H1 (cell line): ENCODE measurements at regions not wholly inside any gene's neighbourhood (a gene's known extent, or its start where the extent isn't known, plus 50 kb on each side); places are given as distances from the start of the nearest gene placed in this dataset.

Experiments
- EZH2 ChIP-seq: fragments of 200-600 bp; sonication (generic); IDR thresholded peaks from 2 replicates; pipeline ENCODE4 v1.7.1; 2012; ENCODE audit warnings: low read depth, mild to moderate bottlenecking, moderate library complexity, low read length, inconsistent platforms; ENCODE audit not compliant: severe bottlenecking
- RFX5 ChIP-seq: IDR thresholded peaks from 2 replicates; pipeline ENCODE4 v1.6.1; 2011; ENCODE audit warnings: low read depth, low read length, improper control_type of control experiment, borderline replicate concordance
- SIRT6 ChIP-seq: IDR thresholded peaks from one replicate; pipeline ENCODE4 v1.7.1; 2012; ENCODE audit warnings: low read length, inconsistent platforms
- ZNF274 ChIP-seq: IDR thresholded peaks from 2 replicates; pipeline ENCODE4 v1.7.0; 2012; ENCODE audit warnings: low read length, borderline replicate concordance; ENCODE audit errors: extremely low read depth
- TF ChIP-seq, protein P1 (sequence below): IDR thresholded peaks from 2 replicates; pipeline ENCODE4 v1.6.1; 2012; ENCODE audit warnings: low read length, inconsistent platforms
- TF ChIP-seq, protein P2 (sequence below): IDR thresholded peaks from 2 replicates; pipeline ENCODE4 v1.6.1; 2012; ENCODE audit warnings: inconsistent platforms

DNA sequence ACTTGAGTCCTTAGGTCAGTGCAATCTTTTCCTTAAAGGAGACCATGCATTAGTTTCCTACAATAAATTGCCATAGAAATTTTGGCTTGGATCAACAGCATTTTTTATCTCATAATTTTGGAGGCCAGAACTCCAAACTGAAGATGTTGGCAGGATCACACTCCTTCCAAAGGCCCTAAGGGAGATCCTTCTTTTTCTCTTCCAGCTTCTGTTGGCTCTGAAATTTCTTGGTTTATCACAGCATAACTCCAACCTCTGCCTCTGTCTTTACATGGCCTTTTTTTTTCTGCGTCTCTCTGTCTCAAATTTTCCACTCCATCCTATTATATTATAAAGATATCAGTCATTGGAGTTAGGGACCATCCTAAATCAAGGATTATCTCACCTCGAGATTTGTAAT, 282.2 kb downstream of the STIM2 start (continued):
- no peak for TF ChIP-seq ZNF274
- no peak for TF ChIP-seq RFX5
- TF ChIP-seq, protein P1, sequence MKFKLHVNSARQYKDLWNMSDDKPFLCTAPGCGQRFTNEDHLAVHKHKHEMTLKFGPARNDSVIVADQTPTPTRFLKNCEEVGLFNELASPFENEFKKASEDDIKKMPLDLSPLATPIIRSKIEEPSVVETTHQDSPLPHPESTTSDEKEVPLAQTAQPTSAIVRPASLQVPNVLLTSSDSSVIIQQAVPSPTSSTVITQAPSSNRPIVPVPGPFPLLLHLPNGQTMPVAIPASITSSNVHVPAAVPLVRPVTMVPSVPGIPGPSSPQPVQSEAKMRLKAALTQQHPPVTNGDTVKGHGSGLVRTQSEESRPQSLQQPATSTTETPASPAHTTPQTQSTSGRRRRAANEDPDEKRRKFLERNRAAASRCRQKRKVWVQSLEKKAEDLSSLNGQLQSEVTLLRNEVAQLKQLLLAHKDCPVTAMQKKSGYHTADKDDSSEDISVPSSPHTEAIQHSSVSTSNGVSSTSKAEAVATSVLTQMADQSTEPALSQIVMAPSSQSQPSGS, result no peak
- TF ChIP-seq SIRT6, result no peak
- no peak for TF ChIP-seq EZH2
- TF ChIP-seq, protein P2, sequence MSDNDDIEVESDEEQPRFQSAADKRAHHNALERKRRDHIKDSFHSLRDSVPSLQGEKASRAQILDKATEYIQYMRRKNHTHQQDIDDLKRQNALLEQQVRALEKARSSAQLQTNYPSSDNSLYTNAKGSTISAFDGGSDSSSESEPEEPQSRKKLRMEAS, result no peak
